Left ventricle myocardium inferior (tissue), 1 donor: ENCODE measurements at regions not wholly inside any gene's neighbourhood (a gene's known extent, or its start where the extent isn't known, plus 50 kb on each side); places are given as distances from the start of the nearest gene placed in this dataset.

ENCODE experiments used
- DNase-seq: peaks from one replicate; pipeline ENCODE4 v3.0.0-alpha.2; 2020
- H3K27ac ChIP-seq: fragments of 200-600 bp; replicated peaks from 2 replicates; pipeline ENCODE4 v1.8.0; 2021
- H3K27me3 ChIP-seq: fragments of 200-600 bp; 2 replicates; pipeline ENCODE4 v1.8.0; 2021; ENCODE audit warnings: low read depth
- H3K36me3 ChIP-seq: fragments of 200-600 bp; 2 replicates; pipeline ENCODE4 v1.8.0; 2021
- H3K4me1 ChIP-seq: fragments of 200-600 bp; 2 replicates; pipeline ENCODE4 v1.8.0; 2021
- H3K4me3 ChIP-seq: fragments of 200-600 bp; 2 replicates; pipeline ENCODE4 v1.8.0; 2021; ENCODE audit warnings: mild to moderate bottlenecking, moderate library complexity
- H3K9me3 ChIP-seq: fragments of 200-600 bp; replicated peaks from 2 replicates; pipeline ENCODE4 v1.8.0; 2021
- CTCF ChIP-seq: fragments of 200-600 bp; IDR thresholded peaks from 2 replicates; pipeline ENCODE4 v1.8.0; 2021; ENCODE audit warnings: antibody characterized with exemption, mild to moderate bottlenecking, borderline replicate concordance
- intact Hi-C: fragments of 100-400 bp; cut with micrococcal nuclease; formaldehyde crosslinking; loops from one replicate; pipeline ENCODE4 v1.11.0; 2022
- donor health status: DM: no; HTN: yes; CAD: no; lungs with severe emphysema.

- no peak for TF ChIP-seq CTCF
- Histone ChIP-seq H3K36me3 (no peaks in the 10 kb centered on the region), H3K4me1 (no peaks in the 10 kb centered on the region), H3K27me3 (peaks cover 7% of the 10 kb centered on the region), H3K27ac (peak overlapping the region; percentile 12), H3K9me3 (peaks cover 7% of the 10 kb centered on the region), H3K4me3 (no peak overlapping the region)
- DNase-seq: no peak
- intact Hi-C loops: no loop called here
These were observed 374.7 kb downstream of the LNPK start for GRCh38 chr2:175627405-175627804.

DNA sequence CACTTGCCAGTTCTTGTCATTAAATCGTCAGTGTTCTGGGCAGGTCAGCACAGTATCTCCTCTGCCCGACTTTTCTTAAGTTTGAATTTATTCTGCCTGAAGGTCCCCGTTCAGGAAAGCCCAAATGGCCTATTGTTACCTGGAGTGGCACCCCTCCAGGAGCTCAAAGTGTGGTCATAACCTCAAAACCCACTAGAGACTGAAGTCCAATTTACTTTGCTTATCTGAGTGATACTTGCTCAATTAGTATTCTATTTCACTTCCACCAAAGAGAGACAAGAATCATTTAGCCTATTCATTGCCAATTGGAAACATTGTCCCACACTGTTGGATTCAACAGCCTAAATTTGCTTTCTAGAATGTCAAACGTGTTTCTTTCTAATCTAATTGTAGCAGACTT, 375.3 kb downstream of the LNPK start:
- Histone ChIP-seq H3K4me1 (no peaks in the 10 kb centered on the region), H3K36me3 (no peaks in the 10 kb centered on the region), H3K4me3 (no peak overlapping the region), H3K27me3 (peaks cover 9% of the 10 kb centered on the region), H3K27ac (peak overlapping the region; percentile 12), H3K9me3 (peaks cover 7% of the 10 kb centered on the region)
- TF ChIP-seq CTCF: no peak
- intact Hi-C loops: no loop called here
- no peak for DNase-seq

GRCh38 chr2:175624785-175625184, 377.3 kb downstream of the LNPK start:
- no peak overlapping the region for H3K4me3 ChIP-seq
- H3K9me3 ChIP-seq: peaks cover 7% of the 10 kb centered on the region
- no peaks in the 10 kb centered on the region for H3K4me1 ChIP-seq
- intact Hi-C loops: no loop called here
- H3K36me3 ChIP-seq: no peaks in the 10 kb centered on the region
- no peak overlapping the region for H3K27ac ChIP-seq
- no peak for DNase-seq
- TF ChIP-seq CTCF: no peak
- peaks cover 18% of the 10 kb centered on the region for H3K27me3 ChIP-seq

DNA sequence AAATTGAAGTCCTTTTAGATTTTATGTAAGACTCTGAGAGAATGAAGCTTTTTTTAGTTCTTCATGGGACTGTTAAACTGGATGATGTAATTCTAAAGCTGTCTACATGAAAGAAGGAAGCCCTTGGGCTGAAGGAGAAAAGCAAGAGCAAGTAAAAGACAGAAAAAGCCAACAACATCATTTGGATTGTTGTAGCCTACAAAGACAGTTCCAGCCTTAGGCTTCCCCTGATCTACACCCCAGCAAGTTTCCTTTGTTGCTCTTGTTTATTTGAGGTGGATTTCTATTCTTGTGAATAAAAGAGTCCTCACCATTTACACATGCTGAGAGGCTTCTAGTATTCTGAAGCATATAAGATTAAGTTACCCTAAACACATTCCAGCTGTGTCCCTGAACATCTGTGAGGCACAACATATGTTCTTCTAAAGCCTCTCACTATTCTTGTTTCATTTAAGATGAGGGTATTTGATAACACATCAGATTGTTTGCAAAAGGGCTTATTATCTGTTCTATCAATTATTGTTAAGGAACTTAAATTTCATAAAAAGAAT, 377.8 kb downstream of the LNPK start:
- Histone ChIP-seq H3K4me1 (no peaks in the 10 kb centered on the region), H3K36me3 (no peaks in the 10 kb centered on the region), H3K9me3 (peaks cover 7% of the 10 kb centered on the region), H3K4me3 (no peak overlapping the region), H3K27ac (no peak overlapping the region), H3K27me3 (peaks cover 13% of the 10 kb centered on the region)
- intact Hi-C loops: no loop called here
- DNase-seq: no peak
- TF ChIP-seq CTCF: no peak

- Histone ChIP-seq H3K4me1 (no peaks in the 10 kb centered on the region), H3K27ac (no peak overlapping the region), H3K4me3 (no peak overlapping the region), H3K9me3 (no peaks in the 10 kb centered on the region), H3K36me3 (no peaks in the 10 kb centered on the region), H3K27me3 (peaks cover 13% of the 10 kb centered on the region)
- intact Hi-C loops: no loop called here
- DNase-seq: no peak
- no peak for TF ChIP-seq CTCF
These were observed 380.2 kb downstream of the LNPK start for GRCh38 chr2:175621821-175622220.
